Astrocyte (in vitro differentiated cells and primary cell): ENCODE measurements at regions not wholly inside any gene's neighbourhood (a gene's known extent, or its start where the extent isn't known, plus 50 kb on each side); places are given as distances from the start of the nearest gene placed in this dataset.

ENCODE experiments used
- CTCF ChIP-seq: IDR thresholded peaks from 2 replicates; pipeline ENCODE4 v1.5.1; 2011; ENCODE audit warnings: low read depth, mild to moderate bottlenecking, inconsistent platforms, low read length, moderate library complexity; ENCODE audit not compliant: insufficient read depth
- EZH2 ChIP-seq: IDR thresholded peaks from 2 replicates; pipeline ENCODE4 v1.6.1; 2012; ENCODE audit warnings: mild to moderate bottlenecking, low read length, inconsistent platforms; ENCODE audit not compliant: insufficient read depth

GRCh38 chr6:104539173-104539572, 320.5 kb downstream of the HACE1 start:
- TF ChIP-seq CTCF (no peak), EZH2 (no peak)
